HT-29 (cell line): ENCODE measurements at regions not wholly inside any gene's neighbourhood (a gene's known extent, or its start where the extent isn't known, plus 50 kb on each side); places are given as distances from the start of the nearest gene placed in this dataset.
"Not testable (repeated sequence)": the region's sequence is repeated elsewhere in the genome, so short reads cannot be mapped to it uniquely, and the experiment has no call there.

Experiments
- DNase-seq: peaks from one replicate; pipeline ENCODE4 v3.0.0-alpha.2; 2015; ENCODE audit warnings: low spot score

DNA sequence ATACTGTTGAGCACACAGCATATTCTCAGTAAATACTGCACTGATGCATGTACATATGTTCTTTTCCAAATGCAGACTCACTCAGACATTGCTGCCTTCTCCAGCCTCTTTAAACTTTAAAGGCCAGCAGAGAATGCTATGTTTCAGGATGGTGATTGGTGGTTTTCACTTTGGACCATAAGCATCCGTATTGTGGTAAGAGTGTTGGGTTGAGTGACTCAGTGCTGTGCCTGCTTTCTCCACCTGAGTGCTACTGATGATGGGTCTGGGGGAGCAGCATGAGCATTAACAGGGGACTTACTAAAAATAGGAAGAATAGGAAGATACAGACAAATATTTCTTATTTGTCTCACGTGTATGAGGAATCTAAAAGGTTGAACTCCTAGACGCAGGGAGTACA is 56.3 kb upstream of the ZNF92 start:
- DNase-seq, result no peak

DNA sequence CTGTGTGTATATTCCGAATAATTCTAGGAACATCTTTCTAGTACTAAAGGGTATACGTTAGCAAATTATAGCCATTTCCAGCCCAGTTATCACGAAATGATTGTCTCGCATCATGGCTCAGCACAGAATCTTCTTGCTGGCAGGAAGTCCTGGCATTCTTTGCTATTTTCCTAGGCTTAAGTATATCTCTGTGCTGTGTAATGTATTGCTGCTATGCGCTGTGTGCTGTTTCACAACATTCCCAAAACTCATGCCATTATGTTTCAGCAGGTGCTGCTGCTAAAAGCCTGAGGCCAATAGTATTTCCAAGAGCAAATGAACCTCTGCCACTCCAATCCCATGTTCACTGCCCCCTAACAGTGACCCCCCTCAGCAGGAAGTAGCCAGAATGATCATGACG is 62.9 kb upstream of the ZNF92 start:
- DNase-seq, result no peak

GRCh38 chr7:65308300-65308678 is 65.4 kb upstream of the ZNF92 start:
- no peak for DNase-seq

DNA sequence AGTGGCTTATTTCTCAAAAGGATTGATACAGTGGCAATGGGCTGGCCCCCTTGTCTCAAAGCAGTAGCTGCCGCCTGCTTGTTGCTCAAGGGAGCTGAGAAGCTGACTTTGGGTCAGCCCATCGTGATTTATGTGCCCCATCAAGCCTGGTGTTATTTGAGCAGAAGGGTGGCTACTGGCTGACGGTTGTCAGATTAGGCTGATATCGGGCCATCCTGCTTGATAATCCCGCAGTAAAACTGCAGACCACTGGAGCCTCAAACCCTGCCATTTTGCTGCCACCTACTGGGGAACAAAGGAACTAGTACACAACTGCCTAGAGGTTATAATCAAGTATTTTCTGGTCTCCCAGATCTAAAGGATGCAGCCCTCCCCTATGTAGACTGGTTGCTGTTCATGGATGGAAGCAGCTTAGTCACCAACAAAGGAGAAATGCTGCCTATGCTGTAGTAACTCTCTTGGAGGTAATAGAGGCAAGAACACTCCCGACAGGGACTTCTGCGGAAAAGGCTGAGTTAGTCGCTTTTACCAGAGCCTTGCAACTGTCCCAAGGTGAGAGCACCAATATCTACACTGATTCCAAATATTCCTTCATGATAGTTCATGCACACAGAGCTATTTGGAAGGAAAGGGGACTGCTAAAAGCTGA is 65.9 kb upstream of the ZNF92 start:
- DNase-seq, result peak; percentile 60

DNA sequence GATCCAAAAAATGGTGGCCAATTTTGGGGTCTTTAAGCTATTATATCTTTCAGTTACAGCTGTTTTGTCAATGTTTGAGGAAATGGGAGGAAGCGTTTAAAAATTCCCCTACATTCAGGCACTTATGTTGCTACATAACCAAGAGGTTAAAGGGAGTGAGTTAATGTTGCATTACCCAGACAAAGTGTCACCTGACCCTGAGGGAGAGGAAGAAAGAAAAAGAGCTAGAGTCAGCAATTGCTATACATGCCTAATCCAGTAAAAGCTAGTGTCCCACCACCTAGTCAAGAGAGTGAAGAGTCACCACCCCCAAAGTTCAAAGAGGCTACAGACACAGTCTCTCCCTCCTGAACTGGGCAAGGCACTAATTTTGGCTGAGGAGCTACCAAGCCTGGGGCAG is 69.5 kb upstream of the ZNF92 start:
- DNase-seq, result no peak

DNA sequence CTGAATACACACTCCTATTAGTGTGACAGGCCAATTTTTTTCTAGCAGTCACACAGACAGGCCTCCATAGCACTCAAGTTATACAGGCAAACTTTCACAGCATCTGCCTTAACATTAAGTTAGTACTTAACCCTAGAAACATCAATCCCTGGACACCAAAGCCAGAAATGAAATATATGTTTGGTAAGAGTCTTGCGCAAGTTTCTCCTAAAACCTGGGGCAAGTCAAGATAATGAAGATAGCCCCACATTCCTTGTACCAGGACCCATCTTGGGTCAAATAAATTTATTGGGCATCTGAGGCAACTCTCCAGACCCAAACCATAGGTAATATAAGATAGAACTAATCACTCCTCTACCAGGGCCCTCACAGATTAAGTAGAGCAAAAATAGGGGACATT is 70.8 kb upstream of the ZNF92 start:
- no peak for DNase-seq

GRCh38 chr7:65301007-65301406 is 72.6 kb upstream of the ZNF92 start:
- no peak for DNase-seq

DNA sequence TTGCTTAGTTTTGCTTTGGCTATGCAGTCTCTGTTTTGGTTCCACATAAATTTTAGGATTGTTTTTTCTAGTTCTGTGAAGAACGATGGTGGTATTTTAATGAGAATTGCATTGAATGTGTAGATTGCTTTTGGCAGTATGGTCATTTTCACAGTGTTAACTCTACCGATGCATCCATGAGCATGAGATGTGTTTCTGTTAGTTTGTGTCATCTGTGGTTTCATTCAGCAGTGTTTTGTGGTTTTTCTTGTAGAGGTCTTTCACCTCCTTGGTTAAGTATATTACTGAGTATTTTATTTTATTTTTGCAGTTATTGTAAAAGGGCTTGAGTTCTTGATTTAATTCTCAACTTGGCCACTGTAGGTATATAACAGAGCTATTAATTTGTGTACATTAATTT is 78.2 kb upstream of the ZNF92 start:
- no peak for DNase-seq

DNA sequence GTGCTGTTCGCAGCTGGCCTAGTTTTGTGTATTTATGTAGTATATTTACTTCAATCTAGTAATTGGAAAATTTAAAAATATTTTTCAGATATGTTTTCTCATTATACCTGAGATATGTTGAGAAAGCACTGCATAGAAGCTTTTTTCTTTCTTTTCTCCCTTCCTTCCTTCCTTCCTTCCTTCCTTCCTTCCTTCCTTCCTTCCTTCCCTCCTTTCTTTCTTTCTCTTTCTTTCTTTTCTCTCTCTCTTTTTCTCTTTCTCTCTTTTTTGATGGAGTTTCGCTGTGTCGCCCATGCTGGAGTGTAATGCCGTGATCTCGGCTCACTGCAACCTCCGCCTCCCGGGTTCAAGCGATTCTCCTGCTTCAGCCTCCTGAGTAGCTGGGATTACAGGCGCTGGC is 83.3 kb upstream of the ZNF92 start:
- DNase-seq, result not testable (repeated sequence)

- DNase-seq, result no peak
Measured at GRCh38 chr7:65287023-65287422, 86.6 kb upstream of the ZNF92 start.

- DNase-seq, result no peak
Measured at GRCh38 chr7:65285906-65286864, 87.5 kb upstream of the ZNF92 start.

- not testable (repeated sequence) for DNase-seq
Measured at GRCh38 chr7:65285241-65285640, 88.4 kb upstream of the ZNF92 start.

GRCh38 chr7:65279795-65280194 is 93.9 kb upstream of the ZNF92 start:
- DNase-seq, result no peak

DNA sequence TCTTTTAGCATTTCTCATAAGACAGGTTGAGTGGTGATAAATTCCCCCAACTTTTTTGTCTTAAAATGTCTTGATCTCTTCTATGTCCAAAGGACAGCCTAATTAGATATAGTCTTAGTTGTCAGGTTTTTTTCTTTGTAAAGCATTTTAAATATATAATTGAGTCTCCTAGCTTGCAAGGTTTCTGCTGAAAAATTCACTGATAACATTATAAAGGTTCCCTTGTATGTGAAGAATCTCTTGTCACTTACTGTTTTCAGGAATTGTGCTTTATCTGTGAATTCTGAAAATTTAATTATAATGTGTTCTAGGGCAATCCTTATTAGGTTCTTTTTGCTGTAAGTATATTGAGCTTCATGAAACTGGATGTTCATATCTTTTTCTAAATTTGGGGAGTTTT is 96.8 kb upstream of the ZNF92 start:
- no peak for DNase-seq

DNA sequence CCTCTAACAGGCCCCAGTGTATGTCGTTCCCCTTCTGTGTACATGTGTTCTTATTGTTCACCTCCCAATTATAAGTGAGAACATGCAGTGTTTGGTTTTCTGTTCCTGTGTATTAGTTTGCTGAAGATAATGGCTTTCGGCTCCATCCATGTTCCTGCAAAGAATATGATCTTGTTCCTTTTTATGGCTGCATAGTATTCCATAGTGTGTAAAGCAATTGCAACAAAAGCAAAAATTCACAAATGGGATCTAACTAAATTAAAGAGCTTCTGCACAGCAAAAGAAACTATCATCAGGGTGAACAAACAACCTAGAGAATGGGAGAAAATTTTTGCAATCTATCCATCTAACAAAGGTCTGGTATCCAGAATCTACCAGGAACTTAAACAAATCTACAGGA is 102.2 kb upstream of the ZNF92 start:
- not testable (repeated sequence) for DNase-seq

GRCh38 chr7:65269150-65269856 is 104.4 kb upstream of the ZNF92 start:
- no peak for DNase-seq

DNA sequence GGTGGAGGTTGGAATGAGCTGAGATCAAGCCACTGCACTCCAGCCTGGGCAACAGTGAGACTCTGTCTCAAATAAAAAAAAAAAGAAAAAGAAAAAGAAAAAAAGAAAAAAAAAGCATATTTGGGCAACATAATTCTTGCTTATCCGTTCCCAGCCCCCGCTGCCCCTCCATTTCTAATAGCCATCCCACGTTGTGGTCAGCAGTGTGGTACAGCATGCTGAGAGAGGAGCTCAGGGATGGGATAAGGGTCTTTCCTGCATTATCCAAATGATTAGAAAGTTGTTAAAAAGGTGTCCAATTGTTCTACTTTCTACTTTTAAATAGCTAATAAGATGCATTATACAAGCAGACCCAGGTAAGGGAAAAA is 104.9 kb upstream of the ZNF92 start:
- no peak for DNase-seq

DNA sequence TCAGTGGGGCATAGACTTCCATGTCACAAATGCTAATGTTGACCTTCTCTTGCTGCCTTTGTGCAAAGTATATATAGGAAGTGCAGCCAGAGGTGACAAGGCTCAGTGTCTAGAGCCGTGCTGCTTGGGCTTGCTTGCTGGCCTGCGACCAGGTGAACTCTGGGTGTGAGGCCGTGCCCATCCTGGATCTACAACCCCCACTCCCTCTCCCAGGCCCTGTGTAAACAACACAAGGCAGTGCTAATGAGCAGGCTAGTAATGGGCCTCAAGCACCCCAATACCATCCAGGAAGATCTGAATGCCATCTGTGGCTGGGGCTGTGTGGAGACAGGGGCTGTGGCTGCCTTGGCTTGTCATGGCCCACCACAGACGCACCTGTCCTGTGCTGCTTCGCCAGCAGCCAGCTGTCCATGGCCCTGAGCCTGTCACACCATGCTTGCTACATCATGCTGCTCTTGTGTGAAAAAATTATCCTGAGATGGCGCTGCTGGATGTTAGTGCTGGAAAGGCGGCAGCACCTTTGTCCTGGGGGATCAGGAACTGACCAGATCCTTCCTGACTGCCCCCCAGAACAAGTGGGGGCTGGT is 107.6 kb upstream of the ZNF92 start:
- DNase-seq, result no peak

GRCh38 chr7:65264258-65264657 is 109.4 kb upstream of the ZNF92 start:
- no peak for DNase-seq

GRCh38 chr7:65260673-65261072 is 113.0 kb upstream of the ZNF92 start:
- not testable (repeated sequence) for DNase-seq

- not testable (repeated sequence) for DNase-seq
Measured at GRCh38 chr7:65259864-65260525, 113.7 kb upstream of the ZNF92 start.

- no peak for DNase-seq
Measured at GRCh38 chr7:65254061-65254460, 119.6 kb upstream of the ZNF92 start.
